HG03108 (cell line): ENCODE measurements at regions not wholly inside any gene's neighbourhood (a gene's known extent, or its start where the extent isn't known, plus 50 kb on each side); places are given as distances from the start of the nearest gene placed in this dataset.
"Not testable (repeated sequence)": the region's sequence is repeated elsewhere in the genome, so short reads cannot be mapped to it uniquely, and the experiment has no call there.

Experiments used
- ATAC-seq: cut with Tn5 transposase; IDR thresholded peaks from one replicate; pipeline ENCODE4 v1.9.1; 2021; ENCODE audit warnings: moderate library complexity; ENCODE audit not compliant: unreplicated experiment

DNA sequence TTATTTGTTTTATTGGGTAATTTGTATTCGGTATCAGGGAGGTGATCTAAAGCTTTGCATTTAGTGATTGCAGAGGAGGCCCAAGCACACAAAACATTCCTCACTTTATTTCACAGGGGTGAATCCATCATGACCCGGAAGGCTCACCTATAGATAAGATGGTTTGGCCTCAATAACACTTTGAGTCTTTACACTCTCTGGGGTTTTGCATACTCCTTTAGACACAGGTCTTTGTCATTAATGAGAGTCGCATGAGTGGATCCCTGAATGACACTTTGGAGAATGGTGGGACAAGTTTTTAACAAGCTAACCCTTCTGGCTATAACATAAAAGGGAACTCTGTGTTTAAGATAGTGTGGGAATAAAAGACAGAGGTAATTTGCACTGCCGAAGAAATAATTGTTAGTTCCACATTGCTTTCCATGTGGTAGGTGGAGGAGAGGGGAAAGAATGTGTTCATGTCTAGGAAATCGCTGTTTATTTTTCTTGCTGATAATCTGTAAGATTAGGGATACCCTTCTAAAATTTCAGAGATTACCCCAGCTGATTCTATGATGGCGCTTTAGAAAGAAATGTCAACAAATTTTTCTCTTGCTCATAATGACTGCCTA lies 455.8 kb downstream of the TFEC start:
- no peak for ATAC-seq

DNA sequence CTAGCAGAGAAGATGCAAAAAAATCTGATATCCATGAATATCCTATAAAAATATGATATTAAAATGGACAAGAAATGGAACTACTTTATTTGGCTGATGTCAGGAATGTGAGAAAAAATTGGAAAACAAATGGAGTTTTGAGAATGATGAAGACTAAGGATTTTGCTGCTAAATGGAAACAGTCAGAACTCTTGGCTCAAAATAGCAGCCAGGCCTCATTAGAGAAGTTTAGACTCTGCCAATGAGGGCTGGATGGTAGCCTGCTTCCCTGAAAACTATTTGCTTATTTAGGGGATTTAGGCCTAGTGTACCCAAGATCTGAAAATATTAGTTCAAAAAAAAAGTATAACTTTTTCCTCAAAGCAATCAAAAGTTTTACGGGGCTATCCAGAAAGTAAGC lies 458.5 kb downstream of the TFEC start:
- ATAC-seq, result no peak

DNA sequence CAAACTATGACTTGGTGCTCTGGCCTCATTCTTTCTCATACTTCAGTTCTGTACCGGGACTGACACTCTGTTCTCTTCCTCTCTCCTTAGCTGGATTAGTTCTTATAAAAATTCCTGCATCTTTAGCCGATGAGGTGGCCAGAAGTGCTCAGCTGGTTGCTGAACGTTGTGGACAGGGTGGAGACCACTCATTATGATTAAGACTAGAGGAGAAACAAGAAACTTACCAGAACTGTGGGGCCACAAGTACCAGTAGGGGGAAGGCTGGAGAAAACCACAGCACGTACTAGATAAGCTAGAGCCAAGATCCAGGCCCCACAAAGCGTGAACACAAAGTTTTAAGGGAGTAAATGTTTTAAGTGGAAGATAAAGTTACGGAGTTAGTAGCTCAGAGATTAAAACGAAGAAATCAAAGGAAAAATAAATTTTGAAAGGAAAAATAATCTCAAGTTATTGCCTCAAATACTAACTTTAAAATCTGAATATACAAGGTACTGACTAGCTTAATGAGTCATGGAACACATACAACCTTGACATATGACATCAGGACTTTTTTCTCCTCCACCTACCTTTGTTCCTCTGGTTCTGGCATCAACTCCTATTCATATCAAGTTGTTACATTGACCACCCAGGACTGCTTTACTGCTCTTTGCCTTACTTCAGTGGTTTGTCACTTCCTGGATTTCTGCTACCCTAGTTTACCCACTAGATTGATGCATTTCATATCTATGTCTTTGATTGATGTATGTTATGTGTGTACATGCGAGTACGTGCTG lies 469.0 kb downstream of the TFEC start:
- no peak for ATAC-seq

DNA sequence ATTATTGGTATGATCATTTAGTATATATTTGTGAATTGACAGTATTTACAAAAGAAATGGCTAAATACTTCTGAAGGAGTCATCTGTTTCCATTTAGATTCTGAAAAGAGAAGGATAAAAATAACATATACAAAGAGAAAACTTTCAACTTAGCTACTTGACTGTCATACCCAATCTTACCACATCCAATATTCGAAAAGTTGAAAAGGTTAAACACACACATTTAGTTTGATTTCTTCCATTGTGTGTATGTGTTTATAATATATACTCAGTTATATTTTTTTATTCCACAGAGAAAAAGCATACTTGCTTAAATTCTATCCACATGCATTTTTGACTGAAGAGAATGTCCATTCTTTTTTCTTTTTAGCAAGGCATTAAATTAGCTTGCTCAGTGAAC lies 470.7 kb downstream of the TFEC start:
- no peak for ATAC-seq

DNA sequence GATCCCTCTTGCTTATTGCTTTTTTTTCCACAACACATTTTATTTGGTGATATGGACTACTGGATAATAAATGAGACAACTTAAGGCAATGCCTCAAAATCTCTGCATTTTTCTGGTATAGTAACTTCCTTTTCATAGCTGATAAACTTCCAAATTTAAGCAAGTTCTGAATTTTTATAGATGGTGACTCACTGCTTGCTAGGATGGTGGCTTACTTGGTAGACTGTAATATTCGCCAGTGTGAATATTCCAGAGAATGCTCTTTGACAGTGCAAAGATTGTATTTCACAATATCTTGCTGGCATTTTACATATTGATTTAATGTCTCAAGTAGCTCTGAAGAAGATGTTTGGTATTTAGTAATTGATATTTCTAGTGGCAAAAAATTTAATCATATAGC lies 472.4 kb downstream of the TFEC start:
- ATAC-seq, result no peak

DNA sequence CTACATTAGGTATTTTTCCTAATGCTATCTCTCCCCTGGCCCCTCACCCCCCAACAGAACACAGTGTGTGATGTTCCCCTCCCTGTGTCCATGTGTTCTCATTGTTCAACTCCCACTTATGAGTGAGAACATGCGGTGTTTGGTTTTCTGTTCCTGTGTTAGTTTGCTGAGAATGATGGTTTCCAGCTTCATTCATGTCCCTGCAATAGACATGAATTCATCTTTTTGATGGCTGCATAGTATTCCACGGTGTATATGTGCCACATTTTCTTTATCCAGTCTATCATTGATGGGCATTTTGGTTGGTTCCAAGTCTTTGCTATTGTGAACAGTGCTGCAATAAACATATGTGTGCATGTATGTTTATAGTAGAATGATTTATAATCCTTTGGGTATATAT lies 473.3 kb downstream of the TFEC start:
- ATAC-seq, result not testable (repeated sequence)

DNA sequence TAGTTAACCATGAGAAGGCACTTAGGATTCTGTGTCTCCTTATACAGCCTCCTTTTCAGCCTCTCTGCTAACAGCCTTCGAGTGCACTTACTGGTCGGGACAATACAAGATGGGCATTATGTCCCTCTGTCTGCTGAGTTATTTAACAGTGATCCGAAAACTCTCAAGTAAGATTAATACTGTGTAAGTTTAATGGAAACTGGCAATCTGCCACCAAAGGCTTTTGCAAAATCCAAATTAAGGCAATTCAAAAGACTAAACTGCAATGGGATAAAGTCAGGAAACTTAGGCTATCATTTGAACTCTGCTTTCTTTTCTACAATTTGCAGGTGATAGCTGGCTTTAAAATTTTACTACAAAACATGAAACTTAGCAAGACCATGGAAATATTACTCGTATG lies 477.8 kb downstream of the TFEC start:
- ATAC-seq, result no peak

DNA sequence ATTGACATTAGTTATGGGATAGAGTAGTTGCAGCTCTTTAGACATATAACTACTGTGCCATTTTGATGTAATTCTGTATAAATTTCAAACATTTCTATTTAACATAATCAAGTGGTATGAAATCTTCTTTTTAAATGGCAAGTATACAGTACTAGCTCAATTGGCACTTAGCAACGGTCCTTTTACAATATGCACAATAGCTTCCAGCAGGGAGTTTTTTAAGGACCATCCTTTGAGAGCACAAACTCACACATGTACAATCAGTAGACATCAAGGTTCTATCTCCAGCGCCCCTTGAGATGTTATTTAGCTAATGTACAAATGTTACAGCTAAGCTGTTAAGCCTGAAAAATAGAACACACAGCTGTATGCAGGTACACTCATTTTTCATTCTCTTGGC lies 480.7 kb downstream of the TFEC start:
- no peak for ATAC-seq

DNA sequence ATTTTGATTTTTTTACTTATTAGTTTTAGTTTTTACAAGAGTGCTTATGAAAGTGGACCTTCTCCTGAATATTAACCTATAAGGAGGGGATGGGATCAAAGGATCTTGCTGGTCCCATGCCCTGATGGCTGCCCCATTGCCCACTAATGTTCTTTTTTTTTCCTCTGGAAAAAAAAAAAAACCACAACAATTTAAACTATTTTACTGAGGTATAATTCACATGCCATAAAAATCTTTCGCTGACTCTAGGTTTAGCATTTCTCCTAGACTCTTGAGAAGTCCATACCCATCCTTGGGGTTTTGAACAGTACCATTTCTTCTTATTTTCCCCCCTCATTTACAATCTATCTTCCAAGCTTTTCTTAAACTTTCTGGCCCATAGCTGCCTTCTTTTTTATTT lies 481.8 kb downstream of the TFEC start:
- no peak for ATAC-seq

DNA sequence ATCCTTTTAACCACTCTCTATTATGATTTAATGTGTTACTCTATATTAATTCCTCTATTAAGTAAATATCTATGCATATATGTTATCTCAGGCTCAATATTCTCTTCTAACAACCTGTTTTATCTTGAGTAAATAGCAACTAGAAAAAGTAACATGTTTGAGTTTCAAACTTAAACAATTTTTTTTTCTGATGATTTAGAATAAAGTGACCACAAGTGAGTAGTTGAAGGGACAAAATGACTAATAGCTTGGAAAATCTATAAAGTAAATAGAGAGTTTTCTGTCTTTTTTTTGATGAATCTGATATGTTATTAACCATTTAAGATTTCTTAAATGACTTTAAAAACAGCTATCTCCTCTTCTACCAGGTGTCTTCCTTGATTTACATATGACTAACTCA lies 483.8 kb downstream of the TFEC start:
- ATAC-seq, result no peak

DNA sequence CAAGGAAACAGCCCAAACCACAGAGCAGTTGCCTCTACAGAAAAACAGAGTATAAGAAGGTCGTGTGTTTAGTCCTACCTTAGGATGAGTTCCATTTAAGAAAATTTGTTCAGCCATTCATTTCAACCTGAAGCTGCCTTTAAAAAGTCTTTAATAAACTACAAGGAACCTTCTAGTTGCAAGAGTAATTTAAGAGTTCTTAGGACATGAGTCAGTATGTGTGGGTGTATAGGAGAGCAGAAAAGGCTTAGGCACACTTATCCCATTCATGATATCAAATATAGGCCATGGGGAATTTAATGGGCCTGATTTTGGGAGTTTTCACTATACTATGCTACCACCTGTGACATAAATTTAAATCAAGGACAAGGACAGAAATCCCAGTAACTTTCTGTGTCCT lies 496.8 kb downstream of the TFEC start:
- no peak for ATAC-seq

DNA sequence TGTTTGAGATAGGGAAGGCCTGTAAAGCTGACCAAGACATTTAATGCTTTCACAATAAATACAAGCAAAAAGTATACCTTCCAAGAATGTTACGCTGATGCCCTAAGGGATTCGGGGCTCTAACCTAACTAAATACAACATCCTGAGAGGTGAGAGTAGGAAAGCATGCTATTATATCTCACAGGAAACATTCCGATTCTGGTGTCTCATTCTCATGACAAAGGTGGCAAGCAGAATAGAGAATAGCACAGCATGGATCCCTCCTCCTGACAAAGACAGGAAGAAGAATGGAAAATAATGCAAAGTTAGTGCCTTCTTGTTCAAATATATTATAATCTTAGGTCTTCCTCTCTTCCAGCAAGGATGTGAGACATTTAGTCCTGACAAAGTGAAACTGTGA lies 504.3 kb downstream of the TFEC start:
- ATAC-seq, result no peak

DNA sequence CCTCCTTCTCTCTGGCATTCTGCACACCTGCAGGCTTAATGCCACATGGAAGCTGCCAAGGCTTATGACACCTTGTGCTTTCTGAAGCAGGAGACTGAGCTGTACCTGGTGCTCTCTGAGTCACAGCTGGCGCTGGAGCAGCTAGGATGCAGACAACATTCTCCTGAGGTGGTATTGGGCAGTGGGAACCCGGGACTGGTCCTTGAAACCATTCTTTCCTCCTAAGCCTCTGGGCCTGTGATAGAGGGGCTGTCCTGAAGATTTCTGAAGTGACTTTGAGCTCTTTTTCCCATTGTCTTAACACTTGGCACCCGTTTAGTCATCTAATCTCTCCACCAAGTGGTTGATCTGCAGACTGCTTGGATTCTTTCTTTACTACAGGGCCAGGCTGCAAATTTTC lies 508.4 kb downstream of the TFEC start:
- no peak for ATAC-seq

DNA sequence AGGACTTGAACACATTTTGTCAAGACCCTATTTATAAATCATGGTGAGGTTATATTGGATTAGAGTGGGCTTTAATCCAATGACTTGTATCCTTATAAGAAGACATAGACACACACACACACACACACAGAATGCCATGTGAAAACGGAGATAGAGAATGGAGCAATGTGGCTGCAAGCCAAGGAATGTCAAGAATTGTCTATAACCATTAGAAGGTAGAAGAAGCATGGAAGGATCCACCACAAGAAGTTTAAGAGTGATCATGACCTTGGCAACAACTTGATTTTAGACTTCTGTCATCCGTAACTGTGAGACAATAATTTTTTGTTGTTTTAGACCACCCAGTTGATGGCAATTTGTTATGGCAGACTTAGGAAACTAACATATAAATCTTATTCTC lies 514.2 kb downstream of the TFEC start:
- ATAC-seq, result no peak

DNA sequence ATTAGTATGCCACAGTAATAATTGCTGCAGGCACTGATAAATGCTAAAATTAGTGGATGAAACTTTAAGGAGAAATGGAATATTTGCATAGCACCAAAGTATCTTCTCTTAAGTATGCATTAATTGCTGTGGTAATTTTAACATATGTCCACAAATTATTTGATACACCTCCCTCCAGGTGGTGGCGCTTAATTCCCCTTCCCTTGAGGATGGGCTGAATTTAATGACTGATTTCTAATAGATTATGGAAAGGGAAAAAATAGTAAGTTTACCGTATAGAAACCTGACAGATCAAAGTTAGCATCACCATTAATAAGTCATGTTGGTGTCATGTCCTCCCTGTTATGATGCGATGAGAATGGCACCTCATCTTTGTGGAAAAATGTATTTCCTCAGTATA lies 519.2 kb downstream of the TFEC start:
- no peak for ATAC-seq

DNA sequence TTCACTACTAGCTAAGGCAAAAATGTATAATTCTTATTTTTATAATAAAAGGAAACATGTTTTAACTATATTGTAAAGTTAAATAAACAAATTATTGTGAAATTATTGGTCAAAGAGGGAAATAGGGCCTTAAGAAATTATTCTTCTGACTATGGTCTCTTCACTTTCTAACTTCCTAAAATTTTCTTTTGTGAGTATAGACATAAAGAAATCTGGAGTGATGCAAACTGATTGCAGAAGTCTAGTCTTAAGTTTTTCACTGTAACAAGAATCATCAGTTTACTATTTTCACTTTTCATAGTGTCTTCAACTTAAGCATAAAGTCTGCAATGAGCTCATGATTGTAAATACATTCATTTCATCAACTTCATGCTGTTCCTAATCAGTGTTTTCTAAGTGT lies 525.4 kb downstream of the TFEC start:
- no peak for ATAC-seq

DNA sequence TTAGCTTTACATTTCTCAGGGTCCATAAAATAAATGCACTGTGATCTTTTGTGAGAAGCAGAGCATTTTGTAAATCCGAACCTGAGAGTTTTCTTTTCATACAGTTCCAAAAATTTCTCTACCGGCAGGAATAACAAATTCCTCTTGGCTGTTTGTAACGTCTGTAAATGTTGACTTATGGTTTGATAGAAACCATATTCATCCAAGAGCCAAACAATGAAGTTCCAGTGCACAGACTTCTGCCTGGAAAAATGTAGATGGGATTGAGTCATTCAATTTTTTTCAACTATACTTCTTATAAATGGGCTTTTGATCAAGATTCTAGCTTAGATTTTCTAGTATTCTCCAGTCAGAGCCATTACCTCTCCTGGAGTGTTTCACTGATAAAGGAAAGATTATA lies 530.6 kb downstream of the TFEC start:
- no peak for ATAC-seq

DNA sequence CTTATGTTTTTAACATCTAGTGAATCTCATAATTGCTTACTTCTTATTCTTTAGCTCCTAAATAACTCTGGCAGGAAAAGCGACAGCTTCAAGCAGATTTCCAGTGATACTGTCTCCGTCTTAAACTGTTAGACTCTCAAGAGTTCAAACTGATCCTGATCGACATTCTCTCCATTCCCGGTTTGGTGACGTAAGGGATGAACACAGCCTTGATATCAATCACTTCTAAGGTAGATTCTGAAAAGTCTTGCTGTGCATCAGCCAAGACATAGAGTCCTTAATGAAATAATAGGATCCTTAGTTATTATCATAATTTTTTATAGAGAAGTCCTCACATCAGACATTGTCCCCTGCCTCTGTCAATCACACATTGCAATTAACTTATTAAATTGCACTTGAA lies 534.6 kb downstream of the TFEC start:
- ATAC-seq, result no peak

DNA sequence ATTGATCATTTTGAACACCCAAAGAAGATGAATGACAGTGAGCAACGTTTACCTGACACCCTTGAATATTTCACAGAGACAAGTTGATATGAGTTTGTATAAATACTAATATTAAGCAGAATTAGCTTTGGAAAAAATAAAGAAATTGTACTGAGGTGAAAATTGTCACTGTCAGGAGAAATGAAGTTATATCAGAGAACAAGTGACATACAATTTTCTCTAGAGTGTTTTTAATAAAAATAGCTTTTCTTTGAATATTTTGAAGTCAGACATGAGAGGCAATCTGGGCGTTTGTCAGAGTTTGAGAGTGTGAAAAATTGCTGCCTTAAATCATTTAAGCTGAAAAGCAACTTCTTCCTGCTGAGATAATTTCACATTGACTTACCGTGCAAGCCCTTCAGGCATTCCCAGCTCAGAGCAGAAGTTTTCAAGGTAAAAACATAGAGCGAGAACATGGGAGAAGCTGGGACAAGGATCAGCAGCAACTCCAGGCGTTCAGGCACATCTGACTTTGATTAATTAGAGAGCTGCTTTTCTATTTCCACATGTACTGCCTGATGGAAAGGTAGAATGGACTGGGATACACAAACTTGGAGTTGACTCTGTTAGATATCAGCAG lies 535.9 kb downstream of the TFEC start:
- no peak for ATAC-seq

DNA sequence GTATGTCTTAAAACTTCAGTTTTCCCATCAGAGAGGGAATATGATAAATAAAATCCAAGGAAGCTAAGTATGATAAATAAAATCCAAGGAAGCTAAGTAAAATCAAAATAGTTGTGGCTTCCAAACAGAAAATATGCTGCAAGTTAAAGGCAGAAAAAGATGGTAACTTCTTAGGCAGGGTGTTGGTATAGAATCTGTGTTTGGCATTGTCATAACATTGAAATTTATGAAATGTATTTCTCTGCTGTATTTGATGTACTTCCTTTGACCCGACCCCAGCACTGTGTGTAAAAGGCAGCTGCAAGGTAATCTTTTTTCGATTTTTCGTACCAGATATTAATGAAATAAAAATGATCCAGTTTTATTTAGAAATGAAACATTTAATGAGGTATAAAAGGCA lies 537.2 kb downstream of the TFEC start:
- no peak for ATAC-seq

DNA sequence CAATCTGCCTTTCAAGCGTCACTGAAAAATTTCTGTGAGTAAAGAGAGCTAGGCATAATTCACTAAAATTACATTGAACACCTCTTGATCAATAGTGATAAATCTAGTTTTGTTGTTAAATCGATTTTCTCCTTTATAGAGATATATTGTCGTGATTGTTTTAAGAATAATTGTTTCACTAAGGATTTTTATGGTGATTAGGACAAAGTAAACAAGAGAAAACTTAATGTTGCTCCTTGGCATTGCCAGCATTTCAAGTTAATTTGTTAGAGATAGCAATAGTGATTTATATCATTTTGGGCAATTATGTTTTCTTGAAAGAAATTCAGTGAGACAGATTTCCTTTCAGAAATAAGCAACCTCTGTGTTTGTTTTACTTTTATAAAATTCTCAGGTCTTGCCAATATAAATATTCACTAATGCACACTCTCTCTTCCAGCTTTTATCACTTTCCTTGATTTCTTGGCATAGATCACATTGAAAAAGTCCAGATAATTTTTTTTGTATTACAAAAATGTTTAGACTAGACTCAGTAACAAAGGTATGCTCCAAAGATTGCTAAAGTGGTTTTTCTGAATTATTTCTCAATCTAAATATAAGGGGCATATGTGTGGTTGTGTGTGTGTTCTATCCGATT lies 538.7 kb downstream of the TFEC start:
- no peak for ATAC-seq

DNA sequence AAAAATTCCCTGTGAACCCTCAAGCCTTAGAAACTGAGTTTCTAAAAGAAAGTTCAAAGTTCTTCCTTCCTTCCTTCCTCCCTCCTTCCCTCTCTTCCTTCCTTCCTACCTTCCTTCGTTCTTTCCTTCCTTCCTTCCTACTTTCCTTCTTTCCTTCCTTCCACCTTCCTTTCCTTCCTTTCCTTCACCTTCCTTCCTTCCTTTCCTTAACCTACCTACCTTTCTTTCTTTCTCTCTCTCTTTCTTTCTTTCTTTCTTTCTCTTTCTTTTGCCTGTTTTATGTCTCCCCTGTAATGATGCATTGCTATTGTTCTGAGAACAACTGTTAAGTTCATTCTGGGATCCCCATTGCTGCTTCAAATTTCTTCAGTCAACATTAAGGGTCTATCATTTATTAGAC lies 551.1 kb downstream of the TFEC start:
- no peak for ATAC-seq
